Brain microvascular endothelial cell (primary cell): ENCODE measurements at regions not wholly inside any gene's neighbourhood (a gene's known extent, or its start where the extent isn't known, plus 50 kb on each side); places are given as distances from the start of the nearest gene placed in this dataset.
A peak's percentile ranks its signal among the peaks of the same experiment; 100 is the strongest.

Experiments
- DNase-seq: peaks from one replicate; pipeline ENCODE4 v3.0.0-alpha.2; 2020
- H3K27ac ChIP-seq: fragments of 250-450 bp; sonication (Bioruptor Pico); 2 replicates; pipeline ENCODE4 v1.5.1; 2020; ENCODE audit warnings: mild to moderate bottlenecking, moderate library complexity
- H3K27me3 ChIP-seq: fragments of 250-450 bp; sonication (Bioruptor Pico); replicated peaks from 2 replicates; pipeline ENCODE4 v1.5.1; 2020; ENCODE audit warnings: mild to moderate bottlenecking
- H3K36me3 ChIP-seq: fragments of 250-450 bp; sonication (Bioruptor Pico); replicated peaks from 2 replicates; pipeline ENCODE4 v1.5.1; 2020; ENCODE audit warnings: mild to moderate bottlenecking
- H3K4me3 ChIP-seq: 2 replicates; pipeline ENCODE4 v1.5.1; 2011; ENCODE audit warnings: low read depth, mild to moderate bottlenecking, control low read depth, low read length, moderate library complexity
- in situ Hi-C: cut with HindIII; loops from 2 replicates; pipeline ENCODE4 v1.10.0; 2017; ENCODE audit warnings: low sequenced_read_pairs, low pct_ligation_motif_present
- TF ChIP-seq, protein P1 (sequence below): IDR thresholded peaks from 2 replicates; pipeline ENCODE4 v1.5.1; 2011; ENCODE audit warnings: low read depth, mild to moderate bottlenecking, moderate library complexity, low read length, control low read depth, inconsistent platforms; ENCODE audit errors: missing control alignments

DNA sequence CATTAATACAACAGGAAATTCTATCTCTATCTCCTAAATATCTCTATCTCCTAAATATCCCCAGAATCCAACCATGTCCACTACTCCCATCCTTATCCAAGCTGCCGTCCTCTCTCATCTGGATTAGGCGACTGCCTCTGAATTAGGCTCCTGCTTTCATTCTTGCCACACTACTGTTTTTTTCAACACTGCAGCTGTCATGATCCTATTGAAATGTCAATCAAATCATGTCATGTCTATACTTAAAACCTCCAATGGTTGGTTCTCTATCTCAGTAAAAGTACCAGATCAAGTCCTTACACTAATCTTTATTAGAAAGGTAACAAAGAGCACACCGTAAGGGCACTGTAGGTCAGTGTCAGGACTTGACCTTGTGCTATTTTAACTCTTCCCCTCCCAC, 82.0 kb upstream of the NFIA start:
- no peak for DNase-seq
- Histone ChIP-seq H3K4me3 (no peak overlapping the region), H3K27me3 (no peaks in the 10 kb centered on the region), H3K36me3 (no peaks in the 10 kb centered on the region), H3K27ac (no peak overlapping the region)
- TF ChIP-seq, protein P1, sequence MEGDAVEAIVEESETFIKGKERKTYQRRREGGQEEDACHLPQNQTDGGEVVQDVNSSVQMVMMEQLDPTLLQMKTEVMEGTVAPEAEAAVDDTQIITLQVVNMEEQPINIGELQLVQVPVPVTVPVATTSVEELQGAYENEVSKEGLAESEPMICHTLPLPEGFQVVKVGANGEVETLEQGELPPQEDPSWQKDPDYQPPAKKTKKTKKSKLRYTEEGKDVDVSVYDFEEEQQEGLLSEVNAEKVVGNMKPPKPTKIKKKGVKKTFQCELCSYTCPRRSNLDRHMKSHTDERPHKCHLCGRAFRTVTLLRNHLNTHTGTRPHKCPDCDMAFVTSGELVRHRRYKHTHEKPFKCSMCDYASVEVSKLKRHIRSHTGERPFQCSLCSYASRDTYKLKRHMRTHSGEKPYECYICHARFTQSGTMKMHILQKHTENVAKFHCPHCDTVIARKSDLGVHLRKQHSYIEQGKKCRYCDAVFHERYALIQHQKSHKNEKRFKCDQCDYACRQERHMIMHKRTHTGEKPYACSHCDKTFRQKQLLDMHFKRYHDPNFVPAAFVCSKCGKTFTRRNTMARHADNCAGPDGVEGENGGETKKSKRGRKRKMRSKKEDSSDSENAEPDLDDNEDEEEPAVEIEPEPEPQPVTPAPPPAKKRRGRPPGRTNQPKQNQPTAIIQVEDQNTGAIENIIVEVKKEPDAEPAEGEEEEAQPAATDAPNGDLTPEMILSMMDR = no peak
- in situ Hi-C loops = no loop called here

DNA sequence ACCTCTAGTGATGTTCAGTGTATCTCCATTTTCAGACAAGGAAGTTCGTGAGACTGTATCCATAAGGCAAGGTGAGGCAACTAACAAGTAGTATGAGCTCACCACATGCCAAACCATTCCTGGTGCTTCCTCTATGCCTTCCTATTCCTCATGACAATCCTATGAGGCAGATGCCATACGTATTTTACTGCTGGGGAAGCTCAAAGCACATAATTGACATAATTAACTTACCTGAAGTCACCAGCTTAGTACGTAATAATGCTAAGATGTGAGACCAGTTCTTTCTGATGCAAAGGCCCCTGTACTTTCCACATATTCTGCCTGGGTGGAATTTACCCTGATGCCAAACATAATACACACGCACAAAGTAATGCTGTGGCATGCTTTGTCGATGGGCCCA, 83.6 kb upstream of the NFIA start:
- Histone ChIP-seq H3K27me3 (no peaks in the 10 kb centered on the region), H3K27ac (no peak overlapping the region), H3K4me3 (no peak overlapping the region), H3K36me3 (no peaks in the 10 kb centered on the region)
- in situ Hi-C loops = no loop called here
- TF ChIP-seq, protein P1 = no peak
- no peak for DNase-seq

DNA sequence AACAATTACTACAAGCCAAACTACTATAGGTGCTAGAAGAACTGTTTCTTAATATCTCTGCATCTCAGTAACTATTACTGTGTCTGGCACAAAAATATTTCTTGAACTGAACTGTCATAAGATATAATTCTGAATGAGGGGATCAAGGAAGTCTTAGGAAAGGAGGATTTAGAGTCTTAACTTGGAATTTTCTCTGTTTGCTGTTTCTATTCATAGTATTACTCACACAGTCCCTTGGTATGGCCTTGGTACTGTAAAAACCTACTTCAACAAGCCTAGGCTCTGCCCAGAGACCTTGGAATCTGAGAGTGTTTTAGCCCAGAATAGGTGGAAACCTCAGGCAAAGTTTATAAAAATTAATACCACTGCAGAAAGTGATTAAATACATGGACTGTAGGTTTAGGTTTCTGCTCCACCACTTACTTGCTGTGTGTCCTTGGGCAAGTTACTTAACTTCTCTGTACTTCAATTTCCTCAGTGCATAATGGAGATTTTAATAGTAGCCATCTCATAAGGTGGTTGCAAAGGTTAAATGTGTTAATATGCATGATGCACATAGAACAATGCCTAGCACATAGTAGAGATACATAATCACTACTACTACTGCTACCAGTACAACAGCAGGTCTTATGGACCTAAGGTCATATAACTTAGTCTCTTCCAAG, 87.4 kb upstream of the NFIA start:
- TF ChIP-seq, protein P1 = no peak

DNA sequence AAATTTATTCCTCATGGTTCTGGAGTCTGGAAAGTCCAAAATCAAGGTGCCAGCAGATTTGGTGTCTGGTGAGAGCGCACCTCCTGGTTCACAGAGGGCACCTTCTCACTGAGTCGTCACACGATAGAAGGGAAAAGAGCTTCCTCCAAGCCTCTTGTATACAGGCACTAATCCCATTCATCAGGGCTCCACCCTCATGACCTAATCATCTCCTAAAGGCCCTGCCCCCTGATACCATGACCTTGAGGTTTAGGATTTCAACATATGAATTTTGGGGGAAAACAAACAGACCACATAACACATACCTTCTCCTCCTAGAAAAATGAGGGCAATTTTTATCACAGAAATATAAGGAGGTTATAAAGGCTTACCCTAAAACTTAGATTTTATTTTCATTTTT, 88.0 kb upstream of the NFIA start:
- Histone ChIP-seq H3K36me3 (no peaks in the 10 kb centered on the region), H3K4me3 (no peak overlapping the region), H3K27me3 (no peaks in the 10 kb centered on the region), H3K27ac (no peak overlapping the region)
- in situ Hi-C loops = no loop called here
- no peak for DNase-seq
- TF ChIP-seq, protein P1 = no peak

More for the DNA sequence above, 87.4 kb upstream of the NFIA start:
- no peaks in the 10 kb centered on the region for H3K36me3 ChIP-seq
- in situ Hi-C loops = no loop called here
- H3K27ac ChIP-seq = no peak overlapping the region
- H3K4me3 ChIP-seq = no peak overlapping the region
- H3K27me3 ChIP-seq = no peaks in the 10 kb centered on the region
- DNase-seq = no peak

DNA sequence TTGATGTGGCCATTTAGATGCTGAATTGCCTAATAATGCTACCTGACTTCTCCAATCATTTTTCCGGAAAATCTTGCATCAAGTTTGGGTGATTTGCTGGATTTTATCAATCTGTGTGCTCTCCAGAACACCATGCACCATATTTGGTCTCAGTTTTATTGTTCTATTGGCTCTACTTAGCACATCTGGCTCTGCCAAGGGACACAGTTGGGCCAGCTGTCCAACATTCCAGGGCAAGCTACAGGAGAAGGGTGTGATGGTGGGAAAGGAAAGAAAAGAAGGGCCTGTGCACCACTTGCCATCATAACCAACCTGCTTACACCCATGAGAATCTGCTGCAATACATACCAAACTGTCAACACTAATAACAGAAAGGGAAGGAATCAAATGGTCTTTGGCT, 90.2 kb upstream of the NFIA start:
- Histone ChIP-seq H3K4me3 (no peak overlapping the region), H3K27ac (no peak overlapping the region), H3K27me3 (no peaks in the 10 kb centered on the region), H3K36me3 (no peaks in the 10 kb centered on the region)
- TF ChIP-seq, protein P1 = no peak
- in situ Hi-C loops = no loop called here
- DNase-seq = no peak

DNA sequence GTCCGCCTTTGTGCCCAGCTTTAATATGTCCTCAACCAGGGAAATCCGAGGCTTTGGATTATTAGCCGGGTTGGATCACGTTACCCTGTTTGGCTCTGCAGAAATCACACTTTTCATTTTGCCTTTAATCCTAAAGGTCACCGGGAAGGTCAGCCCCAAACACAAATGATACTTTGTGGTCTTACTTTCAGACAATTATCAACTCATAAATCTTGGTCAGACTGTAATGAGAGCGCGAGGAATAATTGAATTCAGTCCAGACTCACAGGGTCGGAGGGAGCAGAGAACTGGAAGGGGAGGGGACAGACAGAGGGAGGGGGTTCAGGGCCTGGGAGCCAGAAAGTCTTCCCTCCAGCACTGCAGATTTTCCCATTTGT, 91.7 kb upstream of the NFIA start:
- TF ChIP-seq, protein P1 = no peak
- H3K4me3 ChIP-seq = no peak overlapping the region
- H3K27ac ChIP-seq = peak overlapping the region; percentile 38
- no peaks in the 10 kb centered on the region for H3K27me3 ChIP-seq
- no peak for DNase-seq
- in situ Hi-C loops = no loop called here
- no peaks in the 10 kb centered on the region for H3K36me3 ChIP-seq
